Gastroesophageal sphincter (tissue), 4 donors: ENCODE measurements at regions not wholly inside any gene's neighbourhood (a gene's known extent, or its start where the extent isn't known, plus 50 kb on each side); places are given as distances from the start of the nearest gene placed in this dataset.

ENCODE experiments used
- ATAC-seq: fragments of 150-250 bp; one replicate; pipeline ENCODE4 v1.9.1; 2016; ENCODE audit warnings: mild to moderate bottlenecking, moderate library complexity
- H3K27ac ChIP-seq, 4 donors: fragments of 200-600 bp; sonication (generic) in 3 of 4; 1 replicate in 3 of 4; 2 replicates in 1 of 4; pipeline ENCODE4 v1.5.1; 2016 to 2019
- H3K27me3 ChIP-seq: fragments of 200-600 bp; sonication (generic); one replicate; pipeline ENCODE4 v1.5.1; 2019
- H3K36me3 ChIP-seq, 2 donors: fragments of 200-600 bp; sonication (generic); one replicate each; pipeline ENCODE4 v1.5.1; 2019; ENCODE audit warnings: control low read depth in 1 of 2
- H3K4me1 ChIP-seq, 3 donors: fragments of 200-600 bp; sonication (generic); 1 replicate in 2 of 3; 2 replicates in 1 of 3; pipeline ENCODE4 v1.5.1; 2016 to 2019; ENCODE audit warnings: control low read depth in 2 of 3
- H3K4me3 ChIP-seq, 2 donors: fragments of 200-600 bp; sonication (generic); one replicate each; pipeline ENCODE4 v1.5.1; 2019; ENCODE audit warnings: mild to moderate bottlenecking in 1 of 2, moderate library complexity in 1 of 2
- H3K9me3 ChIP-seq, 3 donors: fragments of 200-600 bp; sonication (generic); one replicate each; pipeline ENCODE4 v1.5.1; 2017 to 2019; ENCODE audit warnings: control low read depth in 2 of 3
- EP300 ChIP-seq: sonication (generic); formaldehyde crosslinking; IDR thresholded peaks from one replicate; pipeline ENCODE4 v1.6.1; 2017; ENCODE audit warnings: antibody characterized with exemption, mild to moderate bottlenecking
- POLR2A ChIP-seq, 2 donors: fragments of 450-650 bp; IDR thresholded peaks; one replicate each; pipeline ENCODE4 v1.6.1; 2017; ENCODE audit warnings: antibody characterized with exemption in 2 of 2, mild to moderate bottlenecking in 2 of 2, moderate library complexity in 1 of 2
- POLR2AphosphoS5 ChIP-seq: sonication (generic); formaldehyde crosslinking; IDR thresholded peaks from one replicate; pipeline ENCODE4 v1.6.1; 2017; ENCODE audit warnings: antibody characterized with exemption
- WGBS, 2 donors: methylation state at CpG; one replicate each; pipeline ENCODE4 v1.1.5; 2018; ENCODE audit warnings: low coverage in 1 of 2; 5-methylcytosine and 5-hydroxymethylcytosine counted together
- TF ChIP-seq, protein P1 (sequence below), 4 experiments: fragments of 200-600 bp in 2 of 4; fragments of 450-650 bp in 2 of 4; sonication (generic) in 1 of 4; IDR thresholded peaks; one replicate each; pipeline ENCODE4 v1.5.1; 2017 to 2019; ENCODE audit warnings: antibody characterized with exemption in 4 of 4, mild to moderate bottlenecking in 2 of 4, moderate library complexity in 2 of 4

GRCh38 chr9:78963911-78964310, 607.9 kb upstream of the TLE4 start:
- H3K4me1 ChIP-seq: no peaks in the 10 kb centered on the region
- TF ChIP-seq POLR2A (IDR thresholded peaks at IDR 0.05) (no peak), EP300 (no peak), POLR2AphosphoS5 (no peak)
- TF ChIP-seq, protein P1, sequence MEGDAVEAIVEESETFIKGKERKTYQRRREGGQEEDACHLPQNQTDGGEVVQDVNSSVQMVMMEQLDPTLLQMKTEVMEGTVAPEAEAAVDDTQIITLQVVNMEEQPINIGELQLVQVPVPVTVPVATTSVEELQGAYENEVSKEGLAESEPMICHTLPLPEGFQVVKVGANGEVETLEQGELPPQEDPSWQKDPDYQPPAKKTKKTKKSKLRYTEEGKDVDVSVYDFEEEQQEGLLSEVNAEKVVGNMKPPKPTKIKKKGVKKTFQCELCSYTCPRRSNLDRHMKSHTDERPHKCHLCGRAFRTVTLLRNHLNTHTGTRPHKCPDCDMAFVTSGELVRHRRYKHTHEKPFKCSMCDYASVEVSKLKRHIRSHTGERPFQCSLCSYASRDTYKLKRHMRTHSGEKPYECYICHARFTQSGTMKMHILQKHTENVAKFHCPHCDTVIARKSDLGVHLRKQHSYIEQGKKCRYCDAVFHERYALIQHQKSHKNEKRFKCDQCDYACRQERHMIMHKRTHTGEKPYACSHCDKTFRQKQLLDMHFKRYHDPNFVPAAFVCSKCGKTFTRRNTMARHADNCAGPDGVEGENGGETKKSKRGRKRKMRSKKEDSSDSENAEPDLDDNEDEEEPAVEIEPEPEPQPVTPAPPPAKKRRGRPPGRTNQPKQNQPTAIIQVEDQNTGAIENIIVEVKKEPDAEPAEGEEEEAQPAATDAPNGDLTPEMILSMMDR (IDR thresholded peaks at IDR 0.05): no peak
- no peak overlapping the region for H3K27ac ChIP-seq
- H3K4me3 ChIP-seq: no peak overlapping the region
- no peaks in the 10 kb centered on the region for H3K36me3 ChIP-seq
- no peak for ATAC-seq
- H3K27me3 ChIP-seq: no peaks in the 10 kb centered on the region
- H3K9me3 ChIP-seq: peaks cover 0 to 15% (median 0%) of the 10 kb centered on the region in 3 donors

DNA sequence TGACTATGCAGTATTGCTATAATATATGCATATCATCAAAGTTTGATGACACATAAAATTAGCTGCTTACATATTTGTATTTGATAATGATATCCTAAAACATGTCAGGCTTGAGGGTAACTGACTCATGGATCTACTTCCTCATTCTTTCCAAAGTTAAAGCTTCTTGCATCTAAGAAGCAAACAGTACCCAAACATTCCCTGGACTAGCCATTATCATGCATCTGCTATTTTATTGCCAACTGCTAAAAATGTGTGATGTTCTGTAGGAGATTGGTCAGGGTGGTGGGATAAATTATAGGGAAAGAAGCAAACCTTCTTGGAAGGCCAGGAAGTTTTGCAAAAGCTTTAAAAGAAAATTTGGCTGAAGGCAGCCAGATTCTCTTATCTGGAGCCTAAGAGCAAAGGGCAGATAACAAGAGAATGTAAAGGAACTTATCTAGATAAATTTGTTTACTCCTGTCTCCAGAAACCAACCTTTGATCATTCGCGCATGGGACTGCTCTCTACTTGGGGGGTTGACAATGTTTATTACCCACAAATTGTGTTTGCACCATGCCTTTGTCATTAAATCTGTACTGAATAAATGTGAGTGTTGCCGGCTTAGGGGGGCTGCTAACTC, 604.1 kb upstream of the TLE4 start:
- WGBS, 2 donors: 82 to 84% methylated on average over 3 of the region's 3 CpGs
- TF ChIP-seq, protein P1 (IDR thresholded peaks at IDR 0.05): no peak
- TF ChIP-seq POLR2AphosphoS5: no peak
- no peak for TF ChIP-seq EP300
- TF ChIP-seq POLR2A (IDR thresholded peaks at IDR 0.05): no peak
- Histone ChIP-seq H3K4me1 (no peaks in the 10 kb centered on the region), H3K27me3 (no peaks in the 10 kb centered on the region), H3K36me3 (no peaks in the 10 kb centered on the region), H3K9me3 (no peaks in the 10 kb centered on the region), H3K4me3 (no peak overlapping the region), H3K27ac (no peak overlapping the region)
- no peak for ATAC-seq

DNA sequence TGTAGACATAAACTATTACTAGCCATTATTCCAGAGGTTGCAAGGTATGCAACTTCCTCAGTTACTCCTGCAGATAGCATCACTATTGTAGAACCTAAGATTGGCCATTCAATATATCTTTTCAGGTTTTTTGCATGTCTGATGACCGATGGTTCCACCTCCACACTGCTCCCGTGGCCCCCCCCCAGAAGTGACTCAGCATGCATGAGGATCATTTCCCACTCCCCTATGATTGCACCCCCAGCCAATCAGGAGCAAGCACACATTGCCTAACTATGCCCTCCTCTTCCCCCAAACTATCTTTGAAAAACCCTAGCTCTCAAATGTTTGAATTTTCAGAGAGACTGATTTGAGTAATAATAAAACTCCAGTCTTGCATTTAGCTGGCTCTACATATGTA, 601.4 kb upstream of the TLE4 start:
- no peak for ATAC-seq
- H3K27ac ChIP-seq: no peak overlapping the region
- WGBS, 2 donors: 75 to 80% methylated on average over 1 of the region's 2 CpGs
- H3K27me3 ChIP-seq: no peaks in the 10 kb centered on the region
- H3K4me3 ChIP-seq: no peak overlapping the region
- H3K9me3 ChIP-seq: no peaks in the 10 kb centered on the region
- no peaks in the 10 kb centered on the region for H3K4me1 ChIP-seq
- TF ChIP-seq POLR2A (IDR thresholded peaks at IDR 0.05) (no peak), POLR2AphosphoS5 (no peak), EP300 (no peak)
- TF ChIP-seq, protein P1 (IDR thresholded peaks at IDR 0.05): no peak
- H3K36me3 ChIP-seq: no peaks in the 10 kb centered on the region

GRCh38 chr9:78971540-78971939, 600.2 kb upstream of the TLE4 start:
- 24 to 26% methylated on average over 3 to 4 of the region's 4 CpGs for WGBS, 2 donors
- ATAC-seq: no peak
- no peak overlapping the region for H3K27ac ChIP-seq
- no peaks in the 10 kb centered on the region for H3K36me3 ChIP-seq
- H3K27me3 ChIP-seq: no peaks in the 10 kb centered on the region
- TF ChIP-seq, protein P1 (IDR thresholded peaks at IDR 0.05): no peak
- TF ChIP-seq POLR2AphosphoS5 (no peak), EP300 (no peak), POLR2A (IDR thresholded peaks at IDR 0.05) (no peak)
- H3K4me1 ChIP-seq: no peaks in the 10 kb centered on the region
- H3K9me3 ChIP-seq: no peaks in the 10 kb centered on the region
- no peak overlapping the region for H3K4me3 ChIP-seq

DNA sequence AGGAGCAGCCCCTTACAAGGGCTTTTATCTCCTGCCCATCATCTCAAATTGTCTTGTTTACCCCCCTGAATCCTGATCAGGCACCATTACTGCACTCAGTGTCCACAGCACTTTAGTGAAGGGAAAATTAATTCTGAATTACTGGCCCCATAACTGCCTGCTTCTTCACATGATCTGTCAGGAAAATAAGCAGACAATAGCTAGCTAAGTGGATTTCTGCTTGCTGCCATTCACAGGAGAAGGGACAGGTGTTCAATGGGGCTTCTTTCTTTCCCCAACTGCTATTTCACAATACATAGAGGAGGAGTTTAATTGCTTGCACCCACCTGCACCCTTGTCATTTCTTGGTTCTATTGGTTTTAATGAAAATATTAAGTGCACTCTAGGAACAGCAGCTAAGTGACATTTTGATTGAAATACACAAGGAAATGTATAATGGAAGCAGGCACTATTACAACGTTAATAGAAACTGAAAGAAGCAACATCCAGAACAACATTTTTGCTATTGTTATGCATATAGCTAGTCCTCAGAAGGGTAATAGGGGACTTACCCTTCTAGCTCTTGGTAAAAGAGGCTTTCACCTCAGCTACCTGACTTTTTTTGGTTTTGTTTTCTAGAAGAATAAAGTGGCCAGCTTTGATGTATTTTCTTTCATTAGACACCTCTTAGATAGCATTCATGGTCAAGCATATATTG, 599.3 kb upstream of the TLE4 start:
- 13 to 22% methylated on average over 1 of the region's 1 CpG for whole genome bisulfite sequencing, 2 donors
- TF ChIP-seq EP300 (no peak), POLR2AphosphoS5 (no peak), POLR2A (IDR thresholded peaks at IDR 0.05) (no peak)
- TF ChIP-seq, protein P1 (IDR thresholded peaks at IDR 0.05): no peak
- no peaks in the 10 kb centered on the region for H3K36me3 ChIP-seq
- ATAC-seq: no peak
- no peaks in the 10 kb centered on the region for H3K4me1 ChIP-seq
- no peak overlapping the region for H3K27ac ChIP-seq
- no peak overlapping the region for H3K4me3 ChIP-seq
- no peaks in the 10 kb centered on the region for H3K27me3 ChIP-seq
- H3K9me3 ChIP-seq: no peaks in the 10 kb centered on the region
